GM23338 (cell line): ENCODE measurements at regions not wholly inside any gene's neighbourhood (a gene's known extent, or its start where the extent isn't known, plus 50 kb on each side); places are given as distances from the start of the nearest gene placed in this dataset.

Experiments
- CREB1 ChIP-seq: fragments of 250-450 bp; sonication (Bioruptor Pico); IDR thresholded peaks from 2 replicates; pipeline ENCODE4 v1.5.0; 2020; ENCODE audit warnings: low read depth, mild to moderate bottlenecking, moderate library complexity
- CTCF ChIP-seq, 2 experiments: fragments of 200-600 bp in 1 of 2; sonication (generic) in 1 of 2; conservative IDR thresholded peaks; 2 replicates each; pipeline versions ENCODE4 v1.5.1 to v1.6.1; 2016 to 2017; ENCODE audit warnings: antibody characterized with exemption in 2 of 2, low read depth in 2 of 2, mild to moderate bottlenecking in 2 of 2, moderate library complexity in 1 of 2
- EZH2 ChIP-seq: fragments of 200-600 bp; sonication (generic); IDR thresholded peaks from one replicate; pipeline ENCODE4 v1.8.0; 2017; ENCODE audit warnings: antibody characterized with exemption, mild to moderate bottlenecking, low read depth; ENCODE audit not compliant: unreplicated experiment
- EZH2phosphoT487 ChIP-seq: fragments of 200-600 bp; sonication (generic); IDR thresholded peaks from one replicate; pipeline ENCODE4 v1.8.1; 2018; ENCODE audit warnings: antibody characterized with exemption; ENCODE audit not compliant: unreplicated experiment
- JUNB ChIP-seq: IDR thresholded peaks from one replicate; pipeline ENCODE4 v1.6.1; 2016; ENCODE audit warnings: antibody characterized with exemption; ENCODE audit not compliant: unreplicated experiment
- NANOG ChIP-seq: IDR thresholded peaks from 2 replicates; pipeline ENCODE4 v1.6.1; 2016; ENCODE audit warnings: antibody characterized with exemption, borderline replicate concordance
- POLR2AphosphoS5 ChIP-seq: IDR thresholded peaks from 2 replicates; pipeline ENCODE4 v1.6.1; 2016; ENCODE audit warnings: antibody characterized with exemption, low read depth
- STAT1 ChIP-seq: IDR thresholded peaks from one replicate; pipeline ENCODE4 v1.6.1; 2016; ENCODE audit warnings: antibody characterized with exemption; ENCODE audit not compliant: unreplicated experiment
- ZNF331 ChIP-seq: fragments of 250-450 bp; sonication (Bioruptor Pico); IDR thresholded peaks from 2 replicates; pipeline ENCODE4 v1.5.0; 2020; ENCODE audit warnings: low read depth, mild to moderate bottlenecking, moderate library complexity
- TF ChIP-seq, protein P1 (sequence below): IDR thresholded peaks from one replicate; pipeline ENCODE4 v1.6.1; 2018; ENCODE audit warnings: antibody characterized with exemption; ENCODE audit not compliant: unreplicated experiment

- TF ChIP-seq CTCF (conservative IDR thresholded peaks at IDR 0.05; ENCODE audit: low read depth in 2 of 2) (no peak), STAT1 (no peak), CREB1 (CRISPR knock-in tag) (no peak), EZH2 (no peak), POLR2AphosphoS5 (no peak), NANOG (peak; percentile 77; the same call in 1 of the 2 replicates), EZH2phosphoT487 (no peak), JUNB (no peak), ZNF331 (CRISPR knock-in tag) (no peak)
- TF ChIP-seq, protein P1, sequence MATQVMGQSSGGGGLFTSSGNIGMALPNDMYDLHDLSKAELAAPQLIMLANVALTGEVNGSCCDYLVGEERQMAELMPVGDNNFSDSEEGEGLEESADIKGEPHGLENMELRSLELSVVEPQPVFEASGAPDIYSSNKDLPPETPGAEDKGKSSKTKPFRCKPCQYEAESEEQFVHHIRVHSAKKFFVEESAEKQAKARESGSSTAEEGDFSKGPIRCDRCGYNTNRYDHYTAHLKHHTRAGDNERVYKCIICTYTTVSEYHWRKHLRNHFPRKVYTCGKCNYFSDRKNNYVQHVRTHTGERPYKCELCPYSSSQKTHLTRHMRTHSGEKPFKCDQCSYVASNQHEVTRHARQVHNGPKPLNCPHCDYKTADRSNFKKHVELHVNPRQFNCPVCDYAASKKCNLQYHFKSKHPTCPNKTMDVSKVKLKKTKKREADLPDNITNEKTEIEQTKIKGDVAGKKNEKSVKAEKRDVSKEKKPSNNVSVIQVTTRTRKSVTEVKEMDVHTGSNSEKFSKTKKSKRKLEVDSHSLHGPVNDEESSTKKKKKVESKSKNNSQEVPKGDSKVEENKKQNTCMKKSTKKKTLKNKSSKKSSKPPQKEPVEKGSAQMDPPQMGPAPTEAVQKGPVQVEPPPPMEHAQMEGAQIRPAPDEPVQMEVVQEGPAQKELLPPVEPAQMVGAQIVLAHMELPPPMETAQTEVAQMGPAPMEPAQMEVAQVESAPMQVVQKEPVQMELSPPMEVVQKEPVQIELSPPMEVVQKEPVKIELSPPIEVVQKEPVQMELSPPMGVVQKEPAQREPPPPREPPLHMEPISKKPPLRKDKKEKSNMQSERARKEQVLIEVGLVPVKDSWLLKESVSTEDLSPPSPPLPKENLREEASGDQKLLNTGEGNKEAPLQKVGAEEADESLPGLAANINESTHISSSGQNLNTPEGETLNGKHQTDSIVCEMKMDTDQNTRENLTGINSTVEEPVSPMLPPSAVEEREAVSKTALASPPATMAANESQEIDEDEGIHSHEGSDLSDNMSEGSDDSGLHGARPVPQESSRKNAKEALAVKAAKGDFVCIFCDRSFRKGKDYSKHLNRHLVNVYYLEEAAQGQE = no peak
Measured at GRCh38 chr2:2788076-2788475, 457.0 kb upstream of the MYT1L start.
